ACC112 (cell line): ENCODE measurements at regions not wholly inside any gene's neighbourhood (a gene's known extent, or its start where the extent isn't known, plus 50 kb on each side); places are given as distances from the start of the nearest gene placed in this dataset.

Experiments
- H2AFZ ChIP-seq: fragments of 200-600 bp; sonication (generic); one replicate; pipeline ENCODE4 v1.6.0; 2017; ENCODE audit warnings: antibody characterized with exemption, low read length; ENCODE audit not compliant: unreplicated experiment
- H3K27ac ChIP-seq: fragments of 200-600 bp; sonication (generic); 2 replicates; pipeline ENCODE4 v1.5.1; 2014; ENCODE audit warnings: low read depth, mild to moderate bottlenecking, antibody characterized with exemption, low read length, moderate library complexity
- H3K27me3 ChIP-seq: fragments of 200-600 bp; sonication (generic); 2 replicates; pipeline ENCODE4 v1.6.1; 2014; ENCODE audit warnings: mild to moderate bottlenecking, antibody characterized with exemption, low read length, moderate library complexity, mixed read lengths; ENCODE audit not compliant: insufficient read depth
- H3K36me3 ChIP-seq: fragments of 200-600 bp; sonication (generic); 2 replicates; pipeline ENCODE4 v1.6.1; 2016; ENCODE audit warnings: mild to moderate bottlenecking, antibody characterized with exemption, low read length, moderate library complexity, mixed read lengths; ENCODE audit not compliant: insufficient read depth
- H3K4me1 ChIP-seq: fragments of 200-600 bp; sonication (generic); one replicate; pipeline ENCODE4 v1.6.1; 2016; ENCODE audit warnings: low read length, mixed read lengths; ENCODE audit not compliant: insufficient read depth, unreplicated experiment, control insufficient read depth
- H3K4me3 ChIP-seq: fragments of 200-600 bp; sonication (generic); 2 replicates; pipeline ENCODE4 v1.5.1; 2014; ENCODE audit warnings: mild to moderate bottlenecking, low read depth, low read length
- H3K79me2 ChIP-seq: fragments of 200-600 bp; sonication (generic); one replicate; pipeline ENCODE4 v1.6.0; 2016; ENCODE audit warnings: low read length; ENCODE audit not compliant: control insufficient read depth, unreplicated experiment, insufficient read depth

DNA sequence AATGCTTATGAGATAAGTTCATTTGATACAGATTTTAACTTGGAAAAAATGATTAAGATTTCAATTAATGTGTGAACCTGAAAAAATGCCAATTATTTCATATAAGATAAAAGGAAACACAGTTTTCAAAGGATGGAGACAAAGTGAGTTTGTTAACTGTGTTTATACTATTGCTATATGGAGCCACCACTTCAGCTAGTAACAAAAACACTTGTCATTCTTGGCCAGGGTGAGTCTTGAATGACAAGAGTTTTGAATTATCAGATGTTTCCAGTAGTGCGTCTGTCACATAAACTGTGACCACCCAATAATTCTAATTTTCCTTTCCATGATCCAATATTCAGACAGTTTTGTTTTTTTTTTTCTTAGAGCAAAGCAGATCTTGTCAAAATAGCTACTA lies 78.0 kb upstream of the GADL1 start:
- H3K4me1 ChIP-seq: no peaks in the 10 kb centered on the region
- no peaks in the 10 kb centered on the region for H3K79me2 ChIP-seq
- no peak overlapping the region for H3K4me3 ChIP-seq

DNA sequence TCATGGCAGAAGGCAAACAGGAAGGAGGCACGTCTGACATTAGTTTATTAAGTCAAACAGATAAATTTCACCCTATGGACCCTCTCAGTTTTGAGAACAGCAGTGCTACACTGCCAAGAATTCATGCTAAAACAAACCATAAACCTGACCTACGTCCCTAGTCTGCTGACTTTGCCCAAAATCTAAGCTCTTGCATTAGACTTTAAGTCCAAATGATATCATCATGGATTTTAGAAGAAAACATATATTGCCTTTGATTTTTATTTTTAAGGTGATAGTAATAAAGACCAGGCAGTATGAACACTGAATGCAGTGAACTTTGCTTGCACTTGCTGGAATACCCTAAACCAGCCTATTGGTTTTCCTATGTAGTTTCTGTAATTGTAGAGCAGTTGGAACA lies 79.6 kb upstream of the GADL1 start:
- H2AFZ ChIP-seq: no peak overlapping the region
- no peaks in the 10 kb centered on the region for H3K4me1 ChIP-seq
- H3K79me2 ChIP-seq: no peaks in the 10 kb centered on the region
- no peaks in the 10 kb centered on the region for H3K27me3 ChIP-seq
- no peak overlapping the region for H3K27ac ChIP-seq
- H3K36me3 ChIP-seq: no peaks in the 10 kb centered on the region
- H3K4me3 ChIP-seq: no peak overlapping the region

More for the DNA sequence above, 78.0 kb upstream of the GADL1 start:
- H2AFZ ChIP-seq: no peak overlapping the region
- no peaks in the 10 kb centered on the region for H3K27me3 ChIP-seq
- H3K36me3 ChIP-seq: no peaks in the 10 kb centered on the region
- H3K27ac ChIP-seq: no peak overlapping the region

DNA sequence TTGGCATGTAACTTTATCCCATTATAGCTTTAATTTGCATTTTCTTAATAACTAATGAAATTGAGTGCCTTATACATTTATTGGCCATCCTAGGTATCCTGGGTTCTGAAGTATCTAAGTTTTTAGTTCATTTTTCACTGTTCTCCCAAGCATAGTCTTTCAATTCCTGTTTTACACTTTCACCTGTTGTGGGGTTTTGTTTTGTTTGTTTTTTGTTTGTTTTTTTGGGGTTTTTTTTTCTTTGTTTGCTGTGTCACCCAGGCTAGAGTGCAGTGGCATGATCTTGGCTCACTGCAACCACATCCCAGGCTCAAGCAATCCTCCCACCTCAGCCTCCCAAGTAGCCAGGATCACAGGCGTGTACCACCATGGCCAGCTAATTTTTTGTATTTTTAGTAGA lies 83.1 kb upstream of the GADL1 start:
- H3K79me2 ChIP-seq: no peaks in the 10 kb centered on the region

DNA sequence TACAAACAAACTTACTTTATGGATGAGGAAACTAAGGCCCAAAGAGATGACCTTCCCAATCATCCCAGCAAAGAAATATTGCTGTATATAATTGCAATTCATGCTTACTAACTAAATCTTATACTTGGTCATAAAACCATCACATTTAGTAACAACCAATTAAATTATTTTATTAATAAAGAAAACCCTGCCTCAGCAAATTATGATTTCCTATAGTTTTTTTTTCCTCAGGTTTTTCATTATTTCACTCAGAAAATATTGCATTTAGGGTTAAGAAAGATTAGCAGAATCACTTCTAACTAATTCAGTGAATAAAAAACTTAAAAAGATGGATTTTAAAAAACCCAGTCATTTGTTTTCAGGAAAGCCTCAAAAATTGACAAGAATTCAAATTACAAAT lies 86.5 kb upstream of the GADL1 start:
- H3K79me2 ChIP-seq: no peaks in the 10 kb centered on the region
- H3K36me3 ChIP-seq: no peaks in the 10 kb centered on the region
- no peak overlapping the region for H3K27ac ChIP-seq
- H2AFZ ChIP-seq: no peak overlapping the region
- H3K27me3 ChIP-seq: no peaks in the 10 kb centered on the region
- no peaks in the 10 kb centered on the region for H3K4me1 ChIP-seq
- H3K4me3 ChIP-seq: no peak overlapping the region

More for the DNA sequence above, 83.1 kb upstream of the GADL1 start:
- H3K4me1 ChIP-seq: no peaks in the 10 kb centered on the region
- H3K27ac ChIP-seq: no peak overlapping the region
- H3K4me3 ChIP-seq: no peak overlapping the region
- H3K36me3 ChIP-seq: no peaks in the 10 kb centered on the region
- H2AFZ ChIP-seq: no peak overlapping the region
- H3K27me3 ChIP-seq: no peaks in the 10 kb centered on the region

DNA sequence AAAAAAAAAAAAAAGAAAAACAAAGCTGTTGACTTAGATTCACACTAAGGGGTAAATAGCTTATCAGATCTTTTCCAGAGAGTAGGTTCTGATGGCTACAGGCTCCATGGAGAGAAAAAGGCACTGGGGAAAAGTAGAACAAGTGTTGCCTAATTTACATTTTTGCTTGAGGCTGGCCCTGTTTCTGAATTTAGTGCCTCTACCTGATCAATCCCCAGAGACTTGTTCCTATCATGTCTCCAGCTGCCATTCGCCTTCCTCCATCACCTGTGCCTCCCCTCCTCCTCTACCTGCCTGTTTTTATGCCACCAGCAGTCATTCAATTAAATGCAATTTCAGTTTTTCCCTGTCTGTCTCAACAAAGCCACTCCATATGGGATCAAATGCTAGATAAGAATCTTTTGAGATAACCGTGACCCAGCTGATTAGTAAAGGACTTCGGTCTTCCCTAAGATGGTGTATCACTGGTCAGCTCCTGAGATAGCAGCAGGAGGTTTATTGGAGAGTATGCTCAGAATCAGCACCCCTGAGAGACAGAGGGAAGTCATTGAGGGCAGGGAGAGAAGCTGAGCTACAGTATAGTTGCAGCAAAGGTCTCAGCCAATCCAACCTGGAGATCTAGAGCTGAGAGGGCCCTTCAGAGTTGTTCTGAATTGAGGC lies 88.1 kb upstream of the GADL1 start:
- no peaks in the 10 kb centered on the region for H3K27me3 ChIP-seq

DNA sequence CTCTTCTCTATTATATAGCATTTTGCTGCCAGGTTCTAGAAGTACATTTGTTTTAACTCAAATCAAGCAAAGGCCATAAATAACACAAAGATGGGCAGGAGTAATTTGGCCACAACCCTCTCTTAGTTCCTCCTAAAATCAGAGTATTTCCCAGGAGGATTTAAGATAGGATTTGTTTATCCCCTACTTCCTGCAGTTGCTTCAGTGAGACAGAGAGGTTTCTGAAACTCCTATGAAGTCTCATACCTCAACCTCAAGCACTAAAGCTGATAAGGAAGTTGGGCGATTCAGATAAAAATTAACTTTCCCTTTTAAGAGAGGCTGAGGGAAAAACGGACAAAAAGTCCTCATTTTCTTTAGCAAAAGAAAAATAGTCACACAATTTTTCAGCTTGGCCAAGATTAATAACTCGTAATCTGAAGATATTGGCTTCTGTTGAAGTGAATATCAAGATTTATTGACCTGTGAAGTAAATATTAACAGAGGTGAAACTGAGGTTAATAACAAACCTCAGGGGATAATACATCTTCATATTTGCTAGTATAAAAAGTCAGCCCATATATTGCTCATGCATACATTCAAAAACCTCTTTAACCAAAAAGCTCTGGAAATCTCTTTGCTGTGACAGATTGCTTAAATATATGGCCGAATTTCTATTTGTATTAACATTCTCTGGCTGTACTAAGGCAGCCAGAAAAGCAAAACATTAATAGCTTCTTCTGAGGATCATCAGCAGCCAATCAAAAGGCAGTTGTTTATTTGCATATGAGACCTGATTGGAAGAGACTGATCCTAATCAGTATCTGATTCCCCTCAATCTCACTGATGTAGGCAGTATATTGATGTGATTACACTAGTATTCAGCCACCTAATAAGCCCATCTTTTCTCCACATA lies 90.6 kb upstream of the GADL1 start:
- no peak overlapping the region for H3K27ac ChIP-seq
- H3K36me3 ChIP-seq: no peaks in the 10 kb centered on the region
- peak overlapping the region; percentile 33 for H2AFZ ChIP-seq
- no peaks in the 10 kb centered on the region for H3K4me1 ChIP-seq
- no peak overlapping the region for H3K4me3 ChIP-seq
- H3K79me2 ChIP-seq: no peaks in the 10 kb centered on the region
- no peaks in the 10 kb centered on the region; the same call in 1 of the 2 replicates for H3K27me3 ChIP-seq

More for the DNA sequence above, 88.1 kb upstream of the GADL1 start:
- no peaks in the 10 kb centered on the region for H3K36me3 ChIP-seq
- no peaks in the 10 kb centered on the region for H3K79me2 ChIP-seq
- H3K4me1 ChIP-seq: no peaks in the 10 kb centered on the region
- H3K4me3 ChIP-seq: no peak overlapping the region
- no peak overlapping the region for H2AFZ ChIP-seq
- H3K27ac ChIP-seq: no peak overlapping the region

DNA sequence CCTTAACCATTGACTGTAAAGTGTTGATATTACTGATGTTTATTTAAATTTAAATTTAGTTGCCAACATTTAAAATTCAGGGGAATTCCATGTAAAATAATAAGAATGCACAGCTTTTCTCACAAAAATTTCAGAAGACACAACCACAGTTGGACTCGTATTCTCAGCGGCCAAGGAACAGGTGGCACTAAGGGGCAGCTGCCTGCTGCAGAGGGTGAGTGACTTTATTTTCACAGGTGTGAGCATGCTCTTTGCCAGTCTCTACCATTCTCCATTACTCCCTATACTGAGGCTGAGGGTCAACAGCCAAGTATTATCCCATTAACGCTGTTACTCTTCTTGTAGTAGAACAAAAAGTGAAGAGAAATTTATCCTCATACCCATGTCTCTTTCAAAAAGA lies 92.1 kb upstream of the GADL1 start:
- Histone ChIP-seq H3K27me3 (no peaks in the 10 kb centered on the region; the same call in 1 of the 2 replicates), H3K27ac (no peak overlapping the region), H3K4me3 (no peak overlapping the region), H3K4me1 (no peaks in the 10 kb centered on the region), H3K79me2 (no peaks in the 10 kb centered on the region), H2AFZ (no peak overlapping the region), H3K36me3 (no peaks in the 10 kb centered on the region)

DNA sequence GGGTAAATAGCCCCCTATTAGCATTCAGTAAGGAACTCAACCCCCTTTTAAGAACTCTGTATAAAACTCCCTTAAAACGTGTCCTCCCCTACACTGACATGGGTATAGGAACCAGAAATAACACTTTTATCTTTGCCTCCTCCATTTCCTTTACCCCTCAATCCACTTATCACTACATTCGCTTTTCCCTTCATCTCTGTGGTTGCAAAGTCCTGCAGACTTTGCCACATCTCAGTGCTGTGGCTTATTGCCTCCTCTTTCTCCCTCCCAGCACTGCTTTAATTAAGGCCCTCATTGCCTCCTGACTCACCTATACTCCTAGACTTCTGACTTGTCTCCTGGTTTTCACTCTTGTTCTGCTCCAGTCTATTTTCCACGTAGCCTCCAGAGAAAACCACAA lies 94.3 kb upstream of the GADL1 start:
- Histone ChIP-seq H3K4me3 (no peak overlapping the region), H2AFZ (no peak overlapping the region), H3K4me1 (no peaks in the 10 kb centered on the region), H3K27ac (no peak overlapping the region), H3K36me3 (no peaks in the 10 kb centered on the region), H3K27me3 (no peaks in the 10 kb centered on the region; the same call in 1 of the 2 replicates), H3K79me2 (no peaks in the 10 kb centered on the region)

DNA sequence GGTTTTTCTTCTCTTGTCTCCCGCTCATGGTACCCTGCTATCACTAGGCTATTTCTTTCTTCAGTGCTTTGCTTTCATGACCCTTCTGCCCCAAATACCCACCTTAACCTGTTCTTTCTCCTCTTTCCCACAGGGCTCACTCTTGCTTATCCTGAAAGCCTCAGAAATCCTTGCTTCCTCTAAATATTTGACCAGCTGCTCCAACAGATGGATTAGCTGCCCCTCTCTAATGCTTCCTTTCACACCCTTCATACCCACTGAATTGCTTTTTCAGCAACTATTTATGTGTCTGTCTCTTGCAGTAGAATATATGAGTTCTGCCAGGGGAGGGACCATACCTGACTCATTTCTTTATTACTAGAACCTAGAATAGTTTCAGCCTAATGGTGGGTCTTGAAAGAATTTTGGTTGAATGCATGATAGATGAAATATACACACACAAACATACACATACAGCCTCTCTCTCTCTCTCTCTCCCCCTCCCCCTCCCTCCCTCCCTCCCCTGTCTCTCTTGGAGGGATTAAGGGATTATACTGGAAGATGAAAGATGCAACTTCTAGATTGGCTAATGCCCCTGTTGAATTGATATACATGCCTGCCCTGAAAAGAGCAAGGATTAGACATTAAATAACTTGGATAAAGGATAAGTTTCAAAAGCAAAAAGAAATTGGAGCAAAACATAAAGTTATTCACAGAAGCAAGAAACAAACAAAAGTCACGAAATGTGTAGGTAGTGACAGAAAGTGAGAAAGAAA lies 95.0 kb upstream of the GADL1 start:
- Histone ChIP-seq H3K36me3 (no peaks in the 10 kb centered on the region), H2AFZ (no peak overlapping the region), H3K79me2 (no peaks in the 10 kb centered on the region), H3K4me3 (no peak overlapping the region), H3K27me3 (no peaks in the 10 kb centered on the region; the same call in 1 of the 2 replicates), H3K4me1 (no peaks in the 10 kb centered on the region), H3K27ac (no peak overlapping the region)

DNA sequence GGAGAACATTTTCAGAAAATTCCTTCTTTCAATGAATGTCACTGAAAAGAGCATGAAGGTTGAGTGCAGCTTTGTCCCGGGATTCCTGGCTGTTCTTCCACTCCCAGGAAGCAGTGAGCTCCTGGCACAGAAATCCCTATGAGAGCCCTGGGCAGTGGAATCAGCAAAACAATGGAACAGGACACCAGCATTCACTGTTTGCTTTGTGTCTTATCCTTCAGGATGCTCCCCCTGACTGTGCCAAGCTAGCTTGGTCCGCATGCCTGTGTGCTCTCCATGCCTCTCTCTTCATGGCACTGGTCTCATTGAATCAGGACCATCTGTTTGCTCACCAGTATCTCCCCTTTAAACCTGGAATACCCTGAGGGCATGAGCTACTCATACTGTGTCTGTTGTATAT lies 102.0 kb upstream of the GADL1 start:
- Histone ChIP-seq H3K79me2 (no peaks in the 10 kb centered on the region), H3K36me3 (no peaks in the 10 kb centered on the region), H3K27me3 (no peaks in the 10 kb centered on the region), H2AFZ (no peak overlapping the region), H3K4me1 (no peaks in the 10 kb centered on the region), H3K4me3 (no peak overlapping the region), H3K27ac (no peak overlapping the region)
